ELR (cell line): ENCODE measurements at regions not wholly inside any gene's neighbourhood (a gene's known extent, or its start where the extent isn't known, plus 50 kb on each side); places are given as distances from the start of the nearest gene placed in this dataset.
"Not testable (repeated sequence)": the region's sequence is repeated elsewhere in the genome, so short reads cannot be mapped to it uniquely, and the experiment has no call there.

Experiments
- DNase-seq: peaks from one replicate; pipeline ENCODE4 v3.0.0-alpha.2; 2015; ENCODE audit warnings: low read depth

GRCh38 chr18:67135981-67136380 is 380.5 kb downstream of the DSEL start:
- no peak for DNase-seq

- no peak for DNase-seq
Measured at GRCh38 chr18:67134911-67135310, 381.6 kb downstream of the DSEL start.

- DNase-seq = no peak
Measured at GRCh38 chr18:67133669-67134068, 382.9 kb downstream of the DSEL start.

GRCh38 chr18:67132919-67133318 is 383.6 kb downstream of the DSEL start:
- DNase-seq = no peak

GRCh38 chr18:67131498-67131897 is 385.0 kb downstream of the DSEL start:
- no peak for DNase-seq

- not testable (repeated sequence) for DNase-seq
Measured at GRCh38 chr18:67126751-67127150, 389.8 kb downstream of the DSEL start.

GRCh38 chr18:67123901-67124300 is 392.6 kb downstream of the DSEL start:
- no peak for DNase-seq

- no peak for DNase-seq
Measured at GRCh38 chr18:67117804-67118203, 398.7 kb downstream of the DSEL start.

- DNase-seq = no peak
Measured at GRCh38 chr18:67109535-67109934, 407.0 kb downstream of the DSEL start.

GRCh38 chr18:67108894-67109293 is 407.6 kb downstream of the DSEL start:
- DNase-seq = no peak

- DNase-seq = peak; percentile 70
Measured at GRCh38 chr18:67104700-67105284, 411.7 kb downstream of the DSEL start.

- DNase-seq = no peak
Measured at GRCh38 chr18:67094123-67094522, 422.4 kb downstream of the DSEL start.

GRCh38 chr18:67092141-67092540 is 424.4 kb downstream of the DSEL start:
- DNase-seq = no peak

GRCh38 chr18:67081482-67082211 is 434.9 kb downstream of the DSEL start:
- no peak for DNase-seq

- no peak for DNase-seq
Measured at GRCh38 chr18:67080601-67081000, 435.9 kb downstream of the DSEL start.

GRCh38 chr18:67074309-67074708 is 442.2 kb downstream of the DSEL start:
- DNase-seq = no peak

GRCh38 chr18:67072791-67073190 is 443.7 kb downstream of the DSEL start:
- DNase-seq = no peak

- no peak for DNase-seq
Measured at GRCh38 chr18:67068608-67069007, 447.9 kb downstream of the DSEL start.

GRCh38 chr18:67047334-67047733 is 443.4 kb upstream of the CDH19 start:
- no peak for DNase-seq

GRCh38 chr18:67043276-67043675 is 439.4 kb upstream of the CDH19 start:
- DNase-seq = no peak

GRCh38 chr18:67041334-67041733 is 437.4 kb upstream of the CDH19 start:
- no peak for DNase-seq

- DNase-seq = no peak
Measured at GRCh38 chr18:67035026-67035425, 431.1 kb upstream of the CDH19 start.

- DNase-seq = no peak
Measured at GRCh38 chr18:67023059-67023458, 419.2 kb upstream of the CDH19 start.

- peak; percentile 64 for DNase-seq
Measured at GRCh38 chr18:67010919-67011318, 407.0 kb upstream of the CDH19 start.
